ENCODE measurements at regions not wholly inside any gene's neighbourhood (a gene's known extent, or its start where the extent isn't known, plus 50 kb on each side); places are given as distances from the start of the nearest gene placed in this dataset.
A peak's percentile ranks its signal among the peaks of the same experiment; 100 is the strongest.

GRCh38 chr17:30600060-30600829 lies 123.0 kb downstream of the GOSR1 start (continued):
- no peak for TF ChIP-seq IRF1 (CRISPR knock-in tag; IDR thresholded peaks at IDR 0.05; ENCODE audit: low read depth)
- no peak for TF ChIP-seq ADNP (CRISPR knock-in tag; IDR thresholded peaks at IDR 0.05)
- peak; percentile 58; the same call in 1 of the 2 replicates for TF ChIP-seq REPIN1 (CRISPR knock-in tag; IDR thresholded peaks at IDR 0.05; ENCODE audit: borderline replicate concordance, low read depth)
- TF ChIP-seq SPEN (CRISPR knock-in tag; IDR thresholded peaks at IDR 0.05; ENCODE audit: low read depth), result peak; percentile 23; the same call in 1 of the 2 replicates
- TF ChIP-seq NCOR1 (IDR thresholded peaks at IDR 0.05; ENCODE audit: borderline replicate concordance, low read length), result no peak
- TF ChIP-seq THAP7 (CRISPR knock-in tag; IDR thresholded peaks at IDR 0.05), result 0 out of 2 replicates have a peak, but pooled peaks have one; percentile 61
- no peak; the same call in 1 of the 2 replicates for TF ChIP-seq NFATC3 (CRISPR knock-in tag; IDR thresholded peaks at IDR 0.05)
- peak; percentile 86; the same call in 1 of the 2 replicates for TF ChIP-seq SMYD3 (CRISPR knock-in tag; IDR thresholded peaks at IDR 0.05)
- TF ChIP-seq EEA1 (CRISPR knock-in tag; IDR thresholded peaks at IDR 0.05; ENCODE audit: borderline replicate concordance), result no peak; the same call in 1 of the 2 replicates
- peak; percentile 79; the same call in 1 of the 2 replicates for TF ChIP-seq ZNF710 (CRISPR knock-in tag; IDR thresholded peaks at IDR 0.05; ENCODE audit: borderline replicate concordance)
- TF ChIP-seq HNRNPLL (IDR thresholded peaks at IDR 0.05; ENCODE audit: low read depth, low read length, poor library complexity, severe bottlenecking), result peak; percentile 53
- peak; percentile 50 for TF ChIP-seq JARID2 (CRISPR knock-in tag; IDR thresholded peaks at IDR 0.05; ENCODE audit: insufficient replicate concordance)
- TF ChIP-seq ZNF761 (CRISPR knock-in tag; conservative IDR thresholded peaks at IDR 0.05), result no peak
- peak; percentile 71; the same call in 1 of the 2 replicates for TF ChIP-seq ZNF788 (CRISPR knock-in tag; IDR thresholded peaks at IDR 0.05; ENCODE audit: borderline replicate concordance)
- TF ChIP-seq ISL2 (CRISPR knock-in tag; IDR thresholded peaks at IDR 0.05), result peak; percentile 70; the same call in 1 of the 2 replicates
- no peak; the same call in 1 of the 2 replicates for TF ChIP-seq MTERF4 (CRISPR knock-in tag; IDR thresholded peaks at IDR 0.05)
